ENCODE measurements at regions not wholly inside any gene's neighbourhood (a gene's known extent, or its start where the extent isn't known, plus 50 kb on each side); places are given as distances from the start of the nearest gene placed in this dataset.

GRCh38 chr13:22765547-22765946 is 415.2 kb upstream of the SGCG start:
- H2BK15ac ChIP-seq (ENCODE audit: low read length) = no peak overlapping the region
- H3K9ac ChIP-seq (replicated peaks in 1 of 4; ENCODE audit: extremely low read depth in 1 of 4, low read depth in 3 of 4, low read length in 3 of 4) = no peak overlapping the region
- H4K20me1 ChIP-seq (replicated peaks in 1 of 2; ENCODE audit: control insufficient read depth in 1 of 2, insufficient read depth in 2 of 2, low read length in 2 of 2) = no peaks in the 10 kb centered on the region
- no peak overlapping the region for H2BK12ac ChIP-seq (ENCODE audit: low read depth, low read length)
- H3K4ac ChIP-seq (replicated peaks; ENCODE audit: insufficient read length, low read depth, low read length) = no peak overlapping the region
- no peak overlapping the region for H2AK5ac ChIP-seq (ENCODE audit: low read depth, low read length)
- H3K36me3 ChIP-seq (ENCODE audit: control insufficient read depth in 2 of 4, insufficient read depth in 4 of 4, low read length in 3 of 4) = no peaks in the 10 kb centered on the region
- no peak overlapping the region for H2BK5ac ChIP-seq (ENCODE audit: low read depth, low read length)
- no peak overlapping the region for H2BK120ac ChIP-seq (replicated peaks; ENCODE audit: low read depth, low read length)
- no peaks in the 10 kb centered on the region for H3K4me1 ChIP-seq (replicated peaks in 1 of 4; ENCODE audit: control insufficient read depth in 3 of 4, insufficient read depth in 4 of 4, low read length in 3 of 4)
- no peaks in the 10 kb centered on the region for H3K9me3 ChIP-seq (ENCODE audit: insufficient read depth in 2 of 2, low read depth in 1 of 2, low read length in 1 of 2)
- no peak overlapping the region for H4K91ac ChIP-seq (replicated peaks; ENCODE audit: insufficient read length, low read length)
- no peak overlapping the region for H4K5ac ChIP-seq (ENCODE audit: insufficient read length, low read depth, low read length)
- no peak overlapping the region for H2BK20ac ChIP-seq (ENCODE audit: low read length)
- H3K23me2 ChIP-seq (ENCODE audit: low read depth, low read length) = no peaks in the 10 kb centered on the region
- H3K23ac ChIP-seq (ENCODE audit: insufficient read length) = no peak overlapping the region
- FAIRE-seq (no peak), DNase-seq (ENCODE audit: low read depth in 1 of 2, low spot score in 2 of 2) (no peak)
- TF ChIP-seq SAP30 (IDR thresholded peaks at IDR 0.05; ENCODE audit: insufficient read depth, insufficient replicate concordance, low read length) (no peak), RNF2 (IDR thresholded peaks at IDR 0.05; ENCODE audit: borderline replicate concordance, low read depth, low read length, missing control alignments, poor library complexity, severe bottlenecking) (no peak)
- 78% methylated on average over 3 of the region's 3 CpGs; no CpG with 5 or more reads in 1 of the 2 experiments for WGBS, 2 experiments (ENCODE audit: extremely low coverage in 1 of 2, insufficient coverage in 1 of 2, insufficient read length in 1 of 2, insufficient replicate concordance in 2 of 2, low coverage in 1 of 2, low lambda C conversion rate in 2 of 2, missing lambda C conversion rate in 1 of 2)
- no peak overlapping the region for H3K4me3 ChIP-seq (ENCODE audit: extremely low read depth in 1 of 4, insufficient read depth in 2 of 4, low read depth in 3 of 4, low read length in 4 of 4)
- H3K18ac ChIP-seq (ENCODE audit: extremely low read depth, low read length) = no peak overlapping the region
- CTCF ChIA-PET (ENCODE audit: partially characterized antibody) = interaction anchor here (0.5 kb wide), 1 partner anchor 142 kb away, joined by 3 read pairs; no protein-coding TSS in a partner anchor
- no peaks in the 10 kb centered on the region for H3K79me1 ChIP-seq (ENCODE audit: low read depth, low read length)
- no peak overlapping the region for H4K8ac ChIP-seq (ENCODE audit: extremely low read depth, insufficient read depth, low read length)
- POLR2A ChIA-PET (ENCODE audit: partially characterized antibody) = no interaction called here
- H3K27ac ChIP-seq (ENCODE audit: low read depth, low read length) = no peak overlapping the region
- H3K4me2 ChIP-seq (ENCODE audit: insufficient read depth in 1 of 2, low read depth in 2 of 2, low read length in 2 of 2) = no peak overlapping the region
- no peak overlapping the region for H3K14ac ChIP-seq (ENCODE audit: insufficient read length)
- no peak overlapping the region for H2AFZ ChIP-seq (ENCODE audit: low read length)
- H3K27me3 ChIP-seq (replicated peaks in 1 of 4; ENCODE audit: control insufficient read depth in 3 of 4, extremely low read depth in 1 of 4, insufficient read depth in 3 of 4, low read length in 3 of 4) = no peaks in the 10 kb centered on the region
- H3K56ac ChIP-seq (replicated peaks; ENCODE audit: insufficient read length, low read depth, low read length) = no peak overlapping the region
- H3K79me2 ChIP-seq (ENCODE audit: control insufficient read depth in 1 of 2, insufficient read depth in 2 of 2, low read length in 2 of 2) = no peaks in the 10 kb centered on the region
